ENCODE measurements at regions not wholly inside any gene's neighbourhood (a gene's known extent, or its start where the extent isn't known, plus 50 kb on each side); places are given as distances from the start of the nearest gene placed in this dataset.
"Not testable (repeated sequence)": the region's sequence is repeated elsewhere in the genome, so short reads cannot be mapped to it uniquely, and the experiment has no call there.

- DNase-seq (ENCODE audit: low read depth in 2 of 3, low spot score in 2 of 3) = no peak
These were observed 295.7 kb downstream of the C6orf118 start for GRCh38 chr6:165013701-165014100.

GRCh38 chr6:165012183-165012582 is 297.2 kb downstream of the C6orf118 start:
- DNase-seq (ENCODE audit: low read depth in 2 of 3, low spot score in 2 of 3) = no peak

GRCh38 chr6:165010556-165011535 is 298.6 kb downstream of the C6orf118 start:
- no peak for DNase-seq (ENCODE audit: low read depth in 2 of 3, low spot score in 2 of 3)

GRCh38 chr6:165008971-165009370 is 300.4 kb downstream of the C6orf118 start:
- no peak for DNase-seq (ENCODE audit: low read depth in 2 of 3, low spot score in 2 of 3)

- no peak for DNase-seq (ENCODE audit: low read depth in 2 of 3, low spot score in 2 of 3)
These were observed 306.5 kb downstream of the C6orf118 start for GRCh38 chr6:165002866-165003265.

GRCh38 chr6:165002358-165002757 is 307.0 kb downstream of the C6orf118 start:
- no peak for DNase-seq (ENCODE audit: low read depth in 2 of 3, low spot score in 2 of 3)

GRCh38 chr6:165001502-165002157 is 307.8 kb downstream of the C6orf118 start:
- DNase-seq (ENCODE audit: low read depth in 2 of 3, low spot score in 2 of 3) = no peak

- no peak for DNase-seq (ENCODE audit: low read depth in 2 of 3, low spot score in 2 of 3)
These were observed 311.1 kb downstream of the C6orf118 start for GRCh38 chr6:164998297-164998696.

GRCh38 chr6:164996838-164997237 is 312.6 kb downstream of the C6orf118 start:
- DNase-seq (ENCODE audit: low read depth in 2 of 3, low spot score in 2 of 3) = no peak

- DNase-seq (ENCODE audit: low read depth in 2 of 3, low spot score in 2 of 3) = no peak
These were observed 317.8 kb downstream of the C6orf118 start for GRCh38 chr6:164991573-164991972.

GRCh38 chr6:164990901-164991300 is 318.5 kb downstream of the C6orf118 start:
- DNase-seq (ENCODE audit: low read depth in 2 of 3, low spot score in 2 of 3) = no peak

GRCh38 chr6:164982389-164982788 is 327.0 kb downstream of the C6orf118 start:
- no peak for DNase-seq (ENCODE audit: low read depth in 2 of 3, low spot score in 2 of 3)

GRCh38 chr6:164967102-164967501 is 342.3 kb downstream of the C6orf118 start:
- no peak for DNase-seq (ENCODE audit: low read depth in 2 of 3, low spot score in 2 of 3)

- DNase-seq (ENCODE audit: low read depth in 2 of 3, low spot score in 2 of 3) = no peak
These were observed 346.6 kb downstream of the C6orf118 start for GRCh38 chr6:164962805-164963204.

- no peak for DNase-seq (ENCODE audit: low read depth in 2 of 3, low spot score in 2 of 3)
These were observed 362.2 kb downstream of the C6orf118 start for GRCh38 chr6:164947164-164947563.

- DNase-seq (ENCODE audit: low read depth in 2 of 3, low spot score in 2 of 3) = no peak
These were observed 367.1 kb downstream of the C6orf118 start for GRCh38 chr6:164942271-164942670.

- not testable (repeated sequence) for DNase-seq (ENCODE audit: low read depth in 2 of 3, low spot score in 2 of 3)
These were observed 376.1 kb downstream of the C6orf118 start for GRCh38 chr6:164933238-164933794.

GRCh38 chr6:164929408-164929977 is 379.9 kb downstream of the C6orf118 start:
- no peak for DNase-seq (ENCODE audit: low read depth in 2 of 3, low spot score in 2 of 3)

- DNase-seq (ENCODE audit: low read depth in 2 of 3, low spot score in 2 of 3) = no peak
These were observed 380.5 kb downstream of the C6orf118 start for GRCh38 chr6:164928728-164929407.

GRCh38 chr6:164928057-164928727 is 381.2 kb downstream of the C6orf118 start:
- DNase-seq (ENCODE audit: low read depth in 2 of 3, low spot score in 2 of 3) = no peak

Measured in hematopoietic multipotent progenitor cell (in vitro differentiated cells).